ENCODE measurements at regions not wholly inside any gene's neighbourhood (a gene's known extent, or its start where the extent isn't known, plus 50 kb on each side); places are given as distances from the start of the nearest gene placed in this dataset.
"Not testable (repeated sequence)": the region's sequence is repeated elsewhere in the genome, so short reads cannot be mapped to it uniquely, and the experiment has no call there.

GRCh38 chr4:167973513-167973912 is 118.8 kb upstream of the ANXA10 start:
- H3K79me2 ChIP-seq (ENCODE audit: control insufficient read depth, insufficient read depth, low read length) = no peaks in the 10 kb centered on the region
- H3K4me3 ChIP-seq (ENCODE audit: low read length) = no peak overlapping the region
- H3K27ac ChIP-seq (ENCODE audit: low read depth, low read length) = no peak overlapping the region
- H2BK5ac ChIP-seq (ENCODE audit: low read length) = no peak overlapping the region
- no peak overlapping the region for H3K23ac ChIP-seq (ENCODE audit: low read length)
- no peak overlapping the region for H3K9ac ChIP-seq (ENCODE audit: low read length)
- no peak for DNase-seq
- H2BK15ac ChIP-seq (replicated peaks; ENCODE audit: low read depth) = no peak overlapping the region
- no peak overlapping the region for H4K8ac ChIP-seq (ENCODE audit: low read depth, low read length)
- no peaks in the 10 kb centered on the region for H3K27me3 ChIP-seq (ENCODE audit: insufficient read depth, low read length, poor library complexity)
- H3K79me1 ChIP-seq (ENCODE audit: low read length) = no peaks in the 10 kb centered on the region
- H3K36me3 ChIP-seq (ENCODE audit: control insufficient read depth, insufficient read depth, low read length) = no peaks in the 10 kb centered on the region
- H3K4me1 ChIP-seq (ENCODE audit: control insufficient read depth, low read depth, low read length) = no peaks in the 10 kb centered on the region
- H3K4me2 ChIP-seq (ENCODE audit: low read length) = no peak overlapping the region
- H4K5ac ChIP-seq (ENCODE audit: low read length) = no peak overlapping the region
- no peak overlapping the region for H3K4ac ChIP-seq (ENCODE audit: low read depth, low read length)
- H3K56ac ChIP-seq (ENCODE audit: low read length) = no peak overlapping the region
- no peak overlapping the region for H3K18ac ChIP-seq (ENCODE audit: low read length)
- no peak overlapping the region for H2BK120ac ChIP-seq (ENCODE audit: low read depth, low read length)
- no peak overlapping the region for H2AK5ac ChIP-seq (ENCODE audit: low read length)

DNA sequence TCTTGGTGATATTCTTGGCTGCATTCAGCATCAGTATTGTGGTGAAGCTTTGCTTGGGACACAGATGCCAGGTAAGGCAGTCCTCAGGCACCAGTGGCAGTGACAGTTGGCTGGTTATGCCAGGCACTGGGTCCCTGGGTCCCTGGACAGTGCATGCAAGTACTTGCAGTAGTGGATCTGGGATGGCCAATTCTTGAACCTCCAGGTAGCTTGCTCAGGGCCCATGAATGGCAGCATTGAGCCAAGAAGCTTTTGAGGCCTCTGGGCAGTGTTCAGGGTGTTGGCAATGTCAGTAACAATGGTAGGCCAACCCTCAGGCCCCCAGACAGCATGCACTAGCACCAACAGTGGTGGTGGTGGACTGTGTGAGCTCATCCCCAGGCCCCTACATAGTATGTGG is 106.8 kb upstream of the ANXA10 start:
- Histone ChIP-seq H3K27me3 (ENCODE audit: insufficient read depth, low read length, poor library complexity) (no peaks in the 10 kb centered on the region), H3K56ac (ENCODE audit: low read length) (no peak overlapping the region), H4K8ac (ENCODE audit: low read depth, low read length) (no peak overlapping the region), H2BK120ac (ENCODE audit: low read depth, low read length) (no peak overlapping the region), H3K79me2 (ENCODE audit: control insufficient read depth, insufficient read depth, low read length) (no peaks in the 10 kb centered on the region), H3K27ac (ENCODE audit: low read depth, low read length) (no peak overlapping the region), H3K79me1 (ENCODE audit: low read length) (no peaks in the 10 kb centered on the region), H3K4me3 (ENCODE audit: low read length) (no peak overlapping the region), H3K4me1 (ENCODE audit: control insufficient read depth, low read depth, low read length) (no peaks in the 10 kb centered on the region), H3K23ac (ENCODE audit: low read length) (no peak overlapping the region), H3K4me2 (ENCODE audit: low read length) (no peak overlapping the region), H3K4ac (ENCODE audit: low read depth, low read length) (no peak overlapping the region), H4K5ac (ENCODE audit: low read length) (no peak overlapping the region), H2BK15ac (replicated peaks; ENCODE audit: low read depth) (no peak overlapping the region), H3K18ac (ENCODE audit: low read length) (no peak overlapping the region), H3K36me3 (ENCODE audit: control insufficient read depth, insufficient read depth, low read length) (no peaks in the 10 kb centered on the region), H3K9ac (ENCODE audit: low read length) (no peak overlapping the region), H2AK5ac (ENCODE audit: low read length) (no peak overlapping the region), H2BK5ac (ENCODE audit: low read length) (no peak overlapping the region)
- DNase-seq = no peak

DNA sequence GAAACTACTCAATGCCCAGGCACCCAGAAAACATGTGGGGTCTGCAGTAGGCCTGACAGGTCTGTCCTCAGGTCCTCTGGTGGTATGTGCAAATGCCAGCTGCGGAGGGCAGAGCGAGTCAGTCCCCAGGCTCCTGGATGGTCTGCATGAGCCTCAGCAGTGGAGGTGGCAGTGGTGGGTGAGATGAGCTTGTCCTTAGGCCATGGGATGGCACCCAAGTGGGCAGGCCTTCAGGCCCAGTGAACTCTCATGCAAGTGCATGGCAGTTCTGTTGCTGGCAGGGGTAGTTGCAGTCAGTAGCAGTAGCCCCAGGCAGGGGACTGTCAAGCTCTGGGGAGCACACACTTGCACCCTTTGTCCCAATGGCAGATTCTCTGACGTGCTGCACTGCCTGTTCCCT is 106.3 kb upstream of the ANXA10 start:
- Histone ChIP-seq H3K79me1 (ENCODE audit: low read length) (no peaks in the 10 kb centered on the region), H3K79me2 (ENCODE audit: control insufficient read depth, insufficient read depth, low read length) (no peaks in the 10 kb centered on the region), H3K27ac (ENCODE audit: low read depth, low read length) (no peak overlapping the region), H3K4me3 (ENCODE audit: low read length) (no peak overlapping the region), H3K36me3 (ENCODE audit: control insufficient read depth, insufficient read depth, low read length) (no peaks in the 10 kb centered on the region), H2BK15ac (replicated peaks; ENCODE audit: low read depth) (no peak overlapping the region), H3K18ac (ENCODE audit: low read length) (no peak overlapping the region), H3K4me1 (ENCODE audit: control insufficient read depth, low read depth, low read length) (no peaks in the 10 kb centered on the region), H3K23ac (ENCODE audit: low read length) (no peak overlapping the region), H2BK120ac (ENCODE audit: low read depth, low read length) (no peak overlapping the region), H2BK5ac (ENCODE audit: low read length) (no peak overlapping the region), H3K56ac (ENCODE audit: low read length) (no peak overlapping the region), H3K4me2 (ENCODE audit: low read length) (no peak overlapping the region), H3K9ac (ENCODE audit: low read length) (no peak overlapping the region), H4K5ac (ENCODE audit: low read length) (no peak overlapping the region), H3K27me3 (ENCODE audit: insufficient read depth, low read length, poor library complexity) (no peaks in the 10 kb centered on the region), H3K4ac (ENCODE audit: low read depth, low read length) (no peak overlapping the region), H2AK5ac (ENCODE audit: low read length) (no peak overlapping the region), H4K8ac (ENCODE audit: low read depth, low read length) (no peak overlapping the region)
- DNase-seq = no peak
- no CpG with 5 or more reads among the region's 3 CpGs for WGBS (ENCODE audit: extremely low coverage, insufficient coverage, low lambda C conversion rate)

DNA sequence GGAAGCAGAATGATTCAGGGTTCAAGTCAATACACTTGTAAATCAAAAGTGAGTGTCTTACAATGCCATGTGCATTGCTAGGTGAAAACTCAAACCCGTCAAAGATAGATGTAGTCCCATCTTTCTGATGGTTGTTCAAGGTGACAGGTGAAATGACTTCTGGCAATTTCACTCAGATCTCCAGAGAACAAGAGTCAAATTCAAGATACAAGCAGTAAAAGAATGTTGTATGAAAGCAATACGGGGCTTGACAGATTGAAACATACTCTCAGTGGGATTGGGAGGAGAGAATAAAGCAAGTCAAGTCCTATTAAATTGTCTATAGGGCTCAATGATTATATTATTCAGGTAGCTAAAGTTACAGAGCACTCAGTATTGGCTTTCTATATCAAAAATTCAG is 105.1 kb upstream of the ANXA10 start:
- no peak overlapping the region for H3K18ac ChIP-seq (ENCODE audit: low read length)
- no peak overlapping the region for H2BK15ac ChIP-seq (replicated peaks; ENCODE audit: low read depth)
- H4K5ac ChIP-seq (ENCODE audit: low read length) = no peak overlapping the region
- no peak overlapping the region for H3K4me2 ChIP-seq (ENCODE audit: low read length)
- no peak overlapping the region for H3K9ac ChIP-seq (ENCODE audit: low read length)
- H4K8ac ChIP-seq (ENCODE audit: low read depth, low read length) = no peak overlapping the region
- WGBS (ENCODE audit: extremely low coverage, insufficient coverage, low lambda C conversion rate) = no CpG with 5 or more reads among the region's 2 CpGs
- H3K79me1 ChIP-seq (ENCODE audit: low read length) = no peaks in the 10 kb centered on the region
- no peak overlapping the region for H3K4ac ChIP-seq (ENCODE audit: low read depth, low read length)
- H2BK120ac ChIP-seq (ENCODE audit: low read depth, low read length) = no peak overlapping the region
- DNase-seq = no peak
- no peak overlapping the region for H3K27ac ChIP-seq (ENCODE audit: low read depth, low read length)
- H3K27me3 ChIP-seq (ENCODE audit: insufficient read depth, low read length, poor library complexity) = no peaks in the 10 kb centered on the region
- H2BK5ac ChIP-seq (ENCODE audit: low read length) = no peak overlapping the region
- no peaks in the 10 kb centered on the region for H3K79me2 ChIP-seq (ENCODE audit: control insufficient read depth, insufficient read depth, low read length)
- no peaks in the 10 kb centered on the region for H3K36me3 ChIP-seq (ENCODE audit: control insufficient read depth, insufficient read depth, low read length)
- H2AK5ac ChIP-seq (ENCODE audit: low read length) = no peak overlapping the region
- no peaks in the 10 kb centered on the region for H3K4me1 ChIP-seq (ENCODE audit: control insufficient read depth, low read depth, low read length)
- H3K56ac ChIP-seq (ENCODE audit: low read length) = no peak overlapping the region
- H3K4me3 ChIP-seq (ENCODE audit: low read length) = no peak overlapping the region
- no peak overlapping the region for H3K23ac ChIP-seq (ENCODE audit: low read length)

DNA sequence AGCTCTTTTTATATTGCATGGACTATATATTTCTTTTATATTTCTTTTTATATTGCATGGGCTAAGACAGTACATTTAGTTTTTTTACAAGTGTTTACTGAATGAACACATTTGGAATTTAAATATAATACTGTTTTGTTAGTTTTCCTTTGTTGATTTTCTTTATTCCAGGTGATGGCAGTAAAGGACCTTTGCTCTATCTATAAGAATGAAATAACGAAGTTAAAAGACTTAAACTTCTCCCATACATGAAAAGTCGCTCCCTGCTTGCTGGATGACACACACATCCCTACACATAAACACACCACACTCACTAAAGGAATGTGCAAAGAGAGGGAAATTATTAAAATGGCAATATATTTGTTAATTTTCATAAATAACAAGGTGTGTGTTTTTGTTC is 102.5 kb upstream of the ANXA10 start:
- Histone ChIP-seq H3K4ac (ENCODE audit: low read depth, low read length) (no peak overlapping the region), H3K27me3 (ENCODE audit: insufficient read depth, low read length, poor library complexity) (no peaks in the 10 kb centered on the region), H2AK5ac (ENCODE audit: low read length) (no peak overlapping the region), H3K4me2 (ENCODE audit: low read length) (no peak overlapping the region), H3K79me2 (ENCODE audit: control insufficient read depth, insufficient read depth, low read length) (no peaks in the 10 kb centered on the region), H3K18ac (ENCODE audit: low read length) (no peak overlapping the region), H3K4me1 (ENCODE audit: control insufficient read depth, low read depth, low read length) (no peaks in the 10 kb centered on the region), H4K8ac (ENCODE audit: low read depth, low read length) (no peak overlapping the region), H3K9ac (ENCODE audit: low read length) (no peak overlapping the region), H3K23ac (ENCODE audit: low read length) (no peak overlapping the region), H3K79me1 (ENCODE audit: low read length) (no peaks in the 10 kb centered on the region), H2BK15ac (replicated peaks; ENCODE audit: low read depth) (no peak overlapping the region), H3K27ac (ENCODE audit: low read depth, low read length) (no peak overlapping the region), H2BK5ac (ENCODE audit: low read length) (no peak overlapping the region), H3K36me3 (ENCODE audit: control insufficient read depth, insufficient read depth, low read length) (no peaks in the 10 kb centered on the region), H2BK120ac (ENCODE audit: low read depth, low read length) (no peak overlapping the region), H3K56ac (ENCODE audit: low read length) (no peak overlapping the region), H4K5ac (ENCODE audit: low read length) (no peak overlapping the region), H3K4me3 (ENCODE audit: low read length) (no peak overlapping the region)
- DNase-seq = no peak
- no CpG with 5 or more reads among the region's 2 CpGs for WGBS (ENCODE audit: extremely low coverage, insufficient coverage, low lambda C conversion rate)

GRCh38 chr4:168008112-168008511 is 84.2 kb upstream of the ANXA10 start:
- not testable (repeated sequence) for H4K5ac ChIP-seq (ENCODE audit: low read length); H3K56ac ChIP-seq (ENCODE audit: low read length); H4K8ac ChIP-seq (ENCODE audit: low read depth, low read length); H3K18ac ChIP-seq (ENCODE audit: low read length); H3K79me2 ChIP-seq (ENCODE audit: control insufficient read depth, insufficient read depth, low read length); H3K4ac ChIP-seq (ENCODE audit: low read depth, low read length); H3K27ac ChIP-seq (ENCODE audit: low read depth, low read length); H2BK120ac ChIP-seq (ENCODE audit: low read depth, low read length); H3K4me1 ChIP-seq (ENCODE audit: control insufficient read depth, low read depth, low read length); DNase-seq; H2BK15ac ChIP-seq (replicated peaks; ENCODE audit: low read depth); H3K4me3 ChIP-seq (ENCODE audit: low read length); H2BK5ac ChIP-seq (ENCODE audit: low read length); H3K4me2 ChIP-seq (ENCODE audit: low read length); H3K27me3 ChIP-seq (ENCODE audit: insufficient read depth, low read length, poor library complexity); H3K36me3 ChIP-seq (ENCODE audit: control insufficient read depth, insufficient read depth, low read length); H2AK5ac ChIP-seq (ENCODE audit: low read length); H3K9ac ChIP-seq (ENCODE audit: low read length); H3K79me1 ChIP-seq (ENCODE audit: low read length); H3K23ac ChIP-seq (ENCODE audit: low read length)
- WGBS (ENCODE audit: extremely low coverage, insufficient coverage, low lambda C conversion rate) = no CpG with 5 or more reads among the region's 6 CpGs
